Bronchial epithelial cell (primary cell): ENCODE measurements at regions not wholly inside any gene's neighbourhood (a gene's known extent, or its start where the extent isn't known, plus 50 kb on each side); places are given as distances from the start of the nearest gene placed in this dataset.
A peak's percentile ranks its signal among the peaks of the same experiment; 100 is the strongest.

Experiments
- DNase-seq: peaks from one replicate; pipeline ENCODE4 v3.0.0-alpha.2; 2010; ENCODE audit warnings: low read depth
- FAIRE-seq: peaks from 2 replicates; lab custom pipeline; 2011; peaks lifted over from hg19 to GRCh38; lab: Jason Lieb, UNC
- H3K27me3 ChIP-seq: 2 replicates; pipeline ENCODE4 v1.5.1; 2011; ENCODE audit warnings: low read length; ENCODE audit not compliant: control insufficient read depth, insufficient read depth
- H3K36me3 ChIP-seq: 2 replicates; pipeline ENCODE4 v1.5.1; 2011; ENCODE audit warnings: low read length; ENCODE audit not compliant: control insufficient read depth, insufficient read depth
- H3K4me3 ChIP-seq: 2 replicates; pipeline ENCODE4 v1.5.1; 2011; ENCODE audit warnings: mild to moderate bottlenecking, low read depth, low read length, control low read depth
- CTCF ChIP-seq: IDR thresholded peaks from 2 replicates; pipeline ENCODE4 v1.5.1; 2011; ENCODE audit warnings: mild to moderate bottlenecking, moderate library complexity, low read length, control low read depth, inconsistent platforms; ENCODE audit not compliant: insufficient read depth, severe bottlenecking

- H3K4me3 ChIP-seq, result no peak overlapping the region
- no peaks in the 10 kb centered on the region for H3K27me3 ChIP-seq
- FAIRE-seq, result no peak
- DNase-seq, result peak; percentile 22
- no peak for TF ChIP-seq CTCF
- H3K36me3 ChIP-seq, result no peaks in the 10 kb centered on the region
These were observed 171.2 kb upstream of the UBL3 start for GRCh38 chr13:30021611-30022010.

DNA sequence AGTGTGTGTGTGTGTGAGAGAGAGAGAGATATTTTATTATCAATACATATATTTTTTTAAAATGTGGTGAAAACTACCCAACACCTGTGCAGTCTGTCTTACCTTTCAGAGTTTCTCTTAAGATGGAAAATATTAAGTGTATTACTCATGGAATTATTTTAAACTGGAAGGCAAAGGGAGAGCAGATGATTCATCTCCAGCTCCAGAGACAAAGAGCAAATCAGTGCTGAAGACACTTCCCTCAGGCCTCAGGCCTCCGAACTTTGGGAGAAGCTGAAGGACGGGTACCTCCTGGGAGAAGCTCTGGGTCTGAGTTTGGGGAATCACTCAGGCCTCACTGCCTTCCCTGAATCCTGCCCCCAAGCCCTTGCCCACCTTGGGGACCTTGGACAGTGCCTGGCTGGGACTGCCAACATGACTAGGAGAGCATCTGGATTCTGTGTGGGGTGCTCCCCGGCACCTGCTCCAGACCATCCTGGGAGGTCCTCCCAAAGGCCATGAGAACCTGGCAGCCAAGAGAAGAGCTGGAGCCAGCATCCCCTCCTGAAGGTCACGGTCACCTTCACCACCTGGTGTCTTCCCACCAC is 170.4 kb upstream of the UBL3 start:
- FAIRE-seq, result no peak
- H3K4me3 ChIP-seq, result no peak overlapping the region
- no peak for TF ChIP-seq CTCF
- peak; percentile 63 for DNase-seq
- no peaks in the 10 kb centered on the region for H3K36me3 ChIP-seq
- H3K27me3 ChIP-seq, result no peaks in the 10 kb centered on the region

DNA sequence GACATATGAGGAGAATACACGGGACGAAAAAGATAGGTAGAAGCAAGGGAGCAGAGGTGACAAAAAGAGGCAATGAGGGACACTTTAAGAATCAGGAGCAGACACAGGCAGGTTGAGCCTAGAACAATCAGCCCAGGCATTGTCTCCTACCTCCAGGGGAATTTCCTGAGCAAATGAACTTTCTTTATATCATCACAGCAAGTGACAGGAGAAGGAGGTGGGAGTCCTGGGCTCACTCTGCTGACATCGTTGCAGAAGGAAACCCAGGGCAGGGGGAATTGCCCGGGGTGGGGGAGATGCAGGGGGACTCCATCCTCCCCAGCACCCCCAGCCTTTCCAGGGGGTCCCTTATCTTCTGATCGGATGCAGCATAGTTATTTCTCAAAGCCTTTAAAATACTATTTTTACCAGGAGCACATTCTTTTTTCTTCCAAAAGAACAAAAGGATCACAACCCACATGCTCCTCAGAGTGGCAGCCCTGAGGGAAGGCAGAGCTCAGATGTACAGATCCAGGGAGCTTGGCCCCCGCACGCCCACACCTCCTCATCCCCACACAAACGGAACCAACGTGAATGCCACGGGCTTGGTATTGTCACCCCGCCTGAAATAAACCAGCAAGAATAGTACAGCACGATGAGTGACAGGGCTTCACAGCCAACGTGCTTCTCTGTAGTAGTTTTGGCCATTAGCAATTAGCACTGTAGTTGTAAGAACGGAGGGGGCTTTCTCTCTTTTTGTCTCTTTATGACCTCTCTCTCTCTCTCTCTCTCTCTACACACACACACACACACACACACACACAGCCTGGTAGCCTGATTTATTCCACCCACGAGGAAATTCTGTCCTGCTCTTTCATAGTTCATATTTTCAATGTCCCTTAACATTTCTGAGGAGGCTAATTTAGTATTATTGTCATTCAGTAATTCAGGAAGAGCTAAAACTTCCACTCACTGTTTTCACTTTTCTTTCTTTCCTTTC is 169.5 kb upstream of the UBL3 start:
- no peaks in the 10 kb centered on the region for H3K36me3 ChIP-seq
- FAIRE-seq, result no peak
- DNase-seq, result no peak
- no peak for TF ChIP-seq CTCF
- peaks cover under 1% of the 10 kb centered on the region for H3K27me3 ChIP-seq
- no peak overlapping the region for H3K4me3 ChIP-seq

GRCh38 chr13:30017880-30018279 is 167.5 kb upstream of the UBL3 start:
- no peak for FAIRE-seq
- Histone ChIP-seq H3K4me3 (no peak overlapping the region), H3K27me3 (peaks cover 2% of the 10 kb centered on the region), H3K36me3 (no peaks in the 10 kb centered on the region)
- no peak for TF ChIP-seq CTCF
- no peak for DNase-seq

DNA sequence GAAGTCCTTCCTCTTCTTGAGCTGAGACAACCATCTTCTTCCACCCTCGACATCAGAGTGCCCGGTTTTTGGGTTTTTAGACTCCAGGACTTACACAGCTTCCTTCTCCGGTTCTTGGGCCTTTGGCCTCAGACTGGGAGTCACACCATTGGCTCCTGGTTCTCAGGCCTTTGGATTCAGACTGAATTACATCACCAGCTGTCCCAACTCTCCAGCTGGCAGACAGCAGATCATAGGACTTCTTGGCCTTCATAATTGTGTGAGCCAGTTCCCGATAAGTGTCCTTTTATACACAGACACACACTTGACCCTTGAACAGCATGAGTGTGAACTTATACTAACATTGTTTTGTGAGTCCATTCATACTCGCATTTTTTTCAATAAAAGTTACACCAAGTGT is 166.0 kb upstream of the UBL3 start:
- Histone ChIP-seq H3K27me3 (peaks cover 2% of the 10 kb centered on the region), H3K4me3 (no peak overlapping the region), H3K36me3 (no peaks in the 10 kb centered on the region)
- DNase-seq (no peak), FAIRE-seq (no peak)
- TF ChIP-seq CTCF, result no peak
